ENCODE measurements at regions not wholly inside any gene's neighbourhood (a gene's known extent, or its start where the extent isn't known, plus 50 kb on each side); places are given as distances from the start of the nearest gene placed in this dataset.
"Not testable (repeated sequence)": the region's sequence is repeated elsewhere in the genome, so short reads cannot be mapped to it uniquely, and the experiment has no call there.

GRCh38 chr7:28328822-28329660 is 83.3 kb upstream of the CREB5 start:
- no peak for TF ChIP-seq LEF1 (IDR thresholded peaks at IDR 0.05; ENCODE audit: borderline replicate concordance)
- TF ChIP-seq FOXK2 (IDR thresholded peaks at IDR 0.05) = no peak
- no peak for TF ChIP-seq SUZ12 (IDR thresholded peaks at IDR 0.05)
- TF ChIP-seq CTBP1 (IDR thresholded peaks at IDR 0.05; ENCODE audit: borderline replicate concordance) = no peak
- no peak for TF ChIP-seq ELF4 (IDR thresholded peaks at IDR 0.05)
- TF ChIP-seq FOXM1 (IDR thresholded peaks at IDR 0.05; ENCODE audit: borderline replicate concordance) = no peak
- TF ChIP-seq HDGF (IDR thresholded peaks at IDR 0.05; ENCODE audit: borderline replicate concordance) = no peak
- no peak for TF ChIP-seq NFRKB (IDR thresholded peaks at IDR 0.05)
- TF ChIP-seq TARDBP (IDR thresholded peaks at IDR 0.05) = no peak
- TF ChIP-seq L3MBTL2 (conservative IDR thresholded peaks at IDR 0.05) = no peak
- TF ChIP-seq SP1 (IDR thresholded peaks at IDR 0.05) = no peak
- no peak for TF ChIP-seq ZNF384 (IDR thresholded peaks at IDR 0.05)
- no peak for TF ChIP-seq BHLHE40 (IDR thresholded peaks at IDR 0.05; ENCODE audit: borderline replicate concordance)
- no peak for TF ChIP-seq ARNT (IDR thresholded peaks at IDR 0.05)
- TF ChIP-seq FOXA1 (IDR thresholded peaks at IDR 0.05) = no peak
- POLR2A ChIA-PET = no interaction called here
- CTCF ChIA-PET = interaction anchor here (0.6 kb wide), 1 partner anchor 1069 kb away, joined by 4 read pairs; no protein-coding TSS in a partner anchor
- no peak for DNase-seq (ENCODE audit: extremely low spot score)

- DNase-seq (ENCODE audit: extremely low spot score) = no peak
- no peak for TF ChIP-seq LEF1 (IDR thresholded peaks at IDR 0.05; ENCODE audit: borderline replicate concordance)
- TF ChIP-seq ELF4 (IDR thresholded peaks at IDR 0.05) = no peak
- TF ChIP-seq PKNOX1 (IDR thresholded peaks at IDR 0.05) = no peak
- no peak for TF ChIP-seq FOXM1 (IDR thresholded peaks at IDR 0.05; ENCODE audit: borderline replicate concordance)
- no peak for TF ChIP-seq FOXK2 (IDR thresholded peaks at IDR 0.05)
- no peak for TF ChIP-seq NFRKB (IDR thresholded peaks at IDR 0.05)
- no peak for TF ChIP-seq HDGF (IDR thresholded peaks at IDR 0.05; ENCODE audit: borderline replicate concordance)
- TF ChIP-seq TARDBP (IDR thresholded peaks at IDR 0.05) = no peak
- no peak for TF ChIP-seq CTBP1 (IDR thresholded peaks at IDR 0.05; ENCODE audit: borderline replicate concordance)
- no peak for TF ChIP-seq SP1 (IDR thresholded peaks at IDR 0.05)
- POLR2A ChIA-PET = no interaction called here
- CTCF ChIA-PET = interaction anchor here (0.6 kb wide), 1 partner anchor 1068 kb away, joined by 4 read pairs; no protein-coding TSS in a partner anchor
Measured at GRCh38 chr7:28329661-28330363, 82.5 kb upstream of the CREB5 start.

- no peak for DNase-seq (ENCODE audit: extremely low spot score)
- ChIA-PET POLR2A (no interaction called here), CTCF (no interaction called here)
- TF ChIP-seq NFRKB (IDR thresholded peaks at IDR 0.05) = no peak
- no peak for TF ChIP-seq HDGF (IDR thresholded peaks at IDR 0.05; ENCODE audit: borderline replicate concordance)
- no peak for TF ChIP-seq L3MBTL2 (conservative IDR thresholded peaks at IDR 0.05)
- TF ChIP-seq ELF4 (IDR thresholded peaks at IDR 0.05) = no peak
- no peak for TF ChIP-seq ARNT (IDR thresholded peaks at IDR 0.05)
- no peak for TF ChIP-seq FOXA1 (IDR thresholded peaks at IDR 0.05)
- TF ChIP-seq SP1 (IDR thresholded peaks at IDR 0.05) = no peak
- TF ChIP-seq SUZ12 (IDR thresholded peaks at IDR 0.05) = no peak
- no peak for TF ChIP-seq PKNOX1 (IDR thresholded peaks at IDR 0.05)
- TF ChIP-seq TARDBP (IDR thresholded peaks at IDR 0.05) = no peak
- no peak for TF ChIP-seq FOXK2 (IDR thresholded peaks at IDR 0.05)
Measured at GRCh38 chr7:28330384-28331070, 81.8 kb upstream of the CREB5 start.

GRCh38 chr7:28332046-28332445 is 80.3 kb upstream of the CREB5 start:
- CTCF ChIA-PET = interaction anchor here (0.6 kb wide), 1 partner anchor 594 kb away, joined by 3 read pairs; no protein-coding TSS in a partner anchor
- POLR2A ChIA-PET = no interaction called here
- DNase-seq (ENCODE audit: extremely low spot score) = no peak
- TF ChIP-seq PKNOX1 (IDR thresholded peaks at IDR 0.05) (no peak), L3MBTL2 (conservative IDR thresholded peaks at IDR 0.05) (no peak), BHLHE40 (IDR thresholded peaks at IDR 0.05; ENCODE audit: borderline replicate concordance) (no peak), SUZ12 (IDR thresholded peaks at IDR 0.05) (no peak), SP1 (IDR thresholded peaks at IDR 0.05) (no peak), ZNF384 (IDR thresholded peaks at IDR 0.05) (no peak), NFRKB (IDR thresholded peaks at IDR 0.05) (no peak), CTBP1 (IDR thresholded peaks at IDR 0.05; ENCODE audit: borderline replicate concordance) (no peak), FOXA1 (IDR thresholded peaks at IDR 0.05) (no peak), FOXK2 (IDR thresholded peaks at IDR 0.05) (no peak)

- DNase-seq (ENCODE audit: extremely low spot score); POLR2A ChIA-PET; CTCF ChIA-PET: not testable (repeated sequence)
Measured at GRCh38 chr7:28333548-28333947, 78.8 kb upstream of the CREB5 start.

- DNase-seq (ENCODE audit: extremely low spot score) = no peak
- CTCF ChIA-PET = no interaction called here
- POLR2A ChIA-PET = no interaction called here
- TF ChIP-seq ZNF384 (IDR thresholded peaks at IDR 0.05) (no peak), LEF1 (IDR thresholded peaks at IDR 0.05; ENCODE audit: borderline replicate concordance) (no peak), PKNOX1 (IDR thresholded peaks at IDR 0.05) (no peak), FOXM1 (IDR thresholded peaks at IDR 0.05; ENCODE audit: borderline replicate concordance) (no peak), CTBP1 (IDR thresholded peaks at IDR 0.05; ENCODE audit: borderline replicate concordance) (no peak), ELF4 (IDR thresholded peaks at IDR 0.05) (no peak), L3MBTL2 (conservative IDR thresholded peaks at IDR 0.05) (no peak), ARNT (IDR thresholded peaks at IDR 0.05) (no peak), SUZ12 (IDR thresholded peaks at IDR 0.05) (no peak), HDGF (IDR thresholded peaks at IDR 0.05; ENCODE audit: borderline replicate concordance) (no peak), TARDBP (IDR thresholded peaks at IDR 0.05) (no peak)
Measured at GRCh38 chr7:28336806-28337205, 75.5 kb upstream of the CREB5 start.
